Right lobe of liver (tissue), 4 donors: ENCODE measurements at regions not wholly inside any gene's neighbourhood (a gene's known extent, or its start where the extent isn't known, plus 50 kb on each side); places are given as distances from the start of the nearest gene placed in this dataset.

Source experiments
- POLR2A ChIP-seq: fragments of 450-650 bp; IDR thresholded peaks from one replicate; pipeline ENCODE4 v1.6.1; 2017; ENCODE audit warnings: antibody characterized with exemption, mild to moderate bottlenecking
- TF ChIP-seq, protein P1 (sequence below), 4 donors: fragments of 200-600 bp in 3 of 4; fragments of 450-650 bp in 1 of 4; IDR thresholded peaks; one replicate each; pipeline versions ENCODE4 v1.5.1 to v1.8.0; 2016 to 2022; ENCODE audit warnings: antibody characterized with exemption in 4 of 4, mild to moderate bottlenecking in 2 of 4
- donor health status: DM: no; HTN: no; CAD: no.
- donor health status: DM: no; HTN: no; CAD: no.
- donor health status: DM: no; HTN: yes; CAD: no.

DNA sequence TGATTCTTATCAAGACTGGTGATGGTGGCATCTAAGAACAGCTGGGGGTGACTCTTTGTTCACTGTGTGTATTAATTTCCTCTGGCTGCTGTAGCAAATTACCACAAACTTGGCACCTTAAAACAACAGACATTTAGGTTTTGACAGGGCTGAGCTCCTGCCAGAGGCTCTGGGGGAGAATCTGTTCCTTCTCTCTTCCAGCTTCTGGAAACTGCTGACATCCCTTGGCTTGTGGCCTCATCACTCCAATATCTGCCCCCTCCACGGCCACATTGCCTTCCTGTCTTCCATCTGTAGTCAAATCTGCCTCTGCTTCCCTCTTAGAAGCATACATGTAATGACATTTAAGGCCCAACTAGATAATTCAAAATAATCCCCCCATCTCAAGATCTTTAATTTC lies 274.9 kb downstream of the PRL start:
- no peak for TF ChIP-seq POLR2A
- TF ChIP-seq, protein P1, sequence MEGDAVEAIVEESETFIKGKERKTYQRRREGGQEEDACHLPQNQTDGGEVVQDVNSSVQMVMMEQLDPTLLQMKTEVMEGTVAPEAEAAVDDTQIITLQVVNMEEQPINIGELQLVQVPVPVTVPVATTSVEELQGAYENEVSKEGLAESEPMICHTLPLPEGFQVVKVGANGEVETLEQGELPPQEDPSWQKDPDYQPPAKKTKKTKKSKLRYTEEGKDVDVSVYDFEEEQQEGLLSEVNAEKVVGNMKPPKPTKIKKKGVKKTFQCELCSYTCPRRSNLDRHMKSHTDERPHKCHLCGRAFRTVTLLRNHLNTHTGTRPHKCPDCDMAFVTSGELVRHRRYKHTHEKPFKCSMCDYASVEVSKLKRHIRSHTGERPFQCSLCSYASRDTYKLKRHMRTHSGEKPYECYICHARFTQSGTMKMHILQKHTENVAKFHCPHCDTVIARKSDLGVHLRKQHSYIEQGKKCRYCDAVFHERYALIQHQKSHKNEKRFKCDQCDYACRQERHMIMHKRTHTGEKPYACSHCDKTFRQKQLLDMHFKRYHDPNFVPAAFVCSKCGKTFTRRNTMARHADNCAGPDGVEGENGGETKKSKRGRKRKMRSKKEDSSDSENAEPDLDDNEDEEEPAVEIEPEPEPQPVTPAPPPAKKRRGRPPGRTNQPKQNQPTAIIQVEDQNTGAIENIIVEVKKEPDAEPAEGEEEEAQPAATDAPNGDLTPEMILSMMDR (IDR thresholded peaks at IDR 0.05), result no peak
